RWPE2 (cell line): ENCODE measurements at regions not wholly inside any gene's neighbourhood (a gene's known extent, or its start where the extent isn't known, plus 50 kb on each side); places are given as distances from the start of the nearest gene placed in this dataset.

Experiments
- ATAC-seq: fragments of 200-7000 bp; cut with Tn5 transposase; 3 replicates; pipeline ENCODE4 v1.9.1; 2021; ENCODE audit warnings: low read depth
- DNase-seq: peaks from one replicate; pipeline ENCODE4 v3.0.0-alpha.2; 2020; ENCODE audit warnings: low spot score
- H3K27ac ChIP-seq: fragments of 450-650 bp; 2 replicates; pipeline ENCODE4 v1.5.1; 2017; ENCODE audit warnings: mild to moderate bottlenecking; ENCODE audit not compliant: poor library complexity, severe bottlenecking
- H3K27me3 ChIP-seq: fragments of 250-450 bp; sonication (Bioruptor Pico); 2 replicates; pipeline ENCODE4 v1.5.1; 2021; ENCODE audit warnings: mild to moderate bottlenecking, moderate library complexity; ENCODE audit not compliant: insufficient read depth, poor library complexity, severe bottlenecking
- H3K36me3 ChIP-seq: fragments of 250-450 bp; sonication (Bioruptor Pico); 2 replicates; pipeline ENCODE4 v1.5.1; 2020; ENCODE audit warnings: low read depth, mild to moderate bottlenecking, moderate library complexity
- H3K4me1 ChIP-seq: fragments of 250-450 bp; sonication (Bioruptor Pico); 2 replicates; pipeline ENCODE4 v1.5.1; 2021; ENCODE audit warnings: mild to moderate bottlenecking, moderate library complexity; ENCODE audit not compliant: insufficient read depth, poor library complexity, severe bottlenecking
- H3K4me3 ChIP-seq: fragments of 250-450 bp; sonication (Bioruptor Pico); 2 replicates; pipeline ENCODE4 v1.5.1; 2021; ENCODE audit warnings: mild to moderate bottlenecking, moderate library complexity; ENCODE audit not compliant: severe bottlenecking
- H3K9me3 ChIP-seq: fragments of 250-450 bp; sonication (Bioruptor Pico); 2 replicates; pipeline ENCODE4 v1.5.1; 2021; ENCODE audit warnings: mild to moderate bottlenecking, moderate library complexity; ENCODE audit not compliant: severe bottlenecking
- CTCF ChIP-seq: fragments of 450-650 bp; IDR thresholded peaks from one replicate; pipeline ENCODE4 v1.5.1; 2017; ENCODE audit warnings: mild to moderate bottlenecking, moderate library complexity; ENCODE audit not compliant: poor library complexity, severe bottlenecking

- no peak for DNase-seq
- Histone ChIP-seq H3K4me3 (no peak overlapping the region), H3K4me1 (no peaks in the 10 kb centered on the region), H3K9me3 (no peaks in the 10 kb centered on the region), H3K27me3 (no peaks in the 10 kb centered on the region), H3K27ac (no peak overlapping the region), H3K36me3 (no peaks in the 10 kb centered on the region)
- ATAC-seq: no peak
- TF ChIP-seq CTCF: no peak
Observed at GRCh38 chr14:87148655-87149054, 844.3 kb downstream of the GALC start.

- Histone ChIP-seq H3K27ac (no peak overlapping the region), H3K36me3 (no peaks in the 10 kb centered on the region), H3K27me3 (no peaks in the 10 kb centered on the region), H3K4me1 (no peaks in the 10 kb centered on the region), H3K4me3 (no peak overlapping the region), H3K9me3 (no peaks in the 10 kb centered on the region)
- TF ChIP-seq CTCF: no peak
- ATAC-seq: no peak
- no peak for DNase-seq
Observed at GRCh38 chr14:87142551-87143211, 850.3 kb downstream of the GALC start.

GRCh38 chr14:87141801-87142200 is 851.2 kb downstream of the GALC start:
- H3K9me3 ChIP-seq: no peaks in the 10 kb centered on the region
- H3K4me3 ChIP-seq: no peak overlapping the region
- DNase-seq (no peak), ATAC-seq (no peak)
- H3K36me3 ChIP-seq: no peaks in the 10 kb centered on the region
- H3K27me3 ChIP-seq: no peaks in the 10 kb centered on the region
- H3K4me1 ChIP-seq: no peaks in the 10 kb centered on the region
- TF ChIP-seq CTCF: no peak
- no peak overlapping the region for H3K27ac ChIP-seq

- H3K27ac ChIP-seq: no peak overlapping the region
Observed at GRCh38 chr14:87139299-87139698, 853.7 kb downstream of the GALC start.

More at GRCh38 chr14:87139299-87139698, 853.7 kb downstream of the GALC start:
- DNase-seq (no peak), ATAC-seq (no peak)
- H3K36me3 ChIP-seq: no peaks in the 10 kb centered on the region
- no peaks in the 10 kb centered on the region for H3K27me3 ChIP-seq
- peaks cover 3% of the 10 kb centered on the region for H3K4me1 ChIP-seq
- no peaks in the 10 kb centered on the region for H3K9me3 ChIP-seq
- no peak overlapping the region for H3K4me3 ChIP-seq
- no peak for TF ChIP-seq CTCF
